ENCODE measurements at regions not wholly inside any gene's neighbourhood (a gene's known extent, or its start where the extent isn't known, plus 50 kb on each side); places are given as distances from the start of the nearest gene placed in this dataset.

GRCh38 chr20:50267041-50267865 is 76.6 kb downstream of the CEBPB start:
- no peak overlapping the region for H3K4me3 Mint-ChIP-seq
- ATAC-seq = no peak
- H3K4me1 Mint-ChIP-seq = peaks cover 18% of the 10 kb centered on the region
- no peaks in the 10 kb centered on the region for H3K36me3 Mint-ChIP-seq
- H3K9me3 Mint-ChIP-seq = no peaks in the 10 kb centered on the region
- DNase-seq (ENCODE audit: low spot score in 2 of 2) = no peak
- H3K27ac Mint-ChIP-seq = peak overlapping the region; percentile 77

GRCh38 chr20:50267866-50268219 is 77.2 kb downstream of the CEBPB start:
- H3K9me3 Mint-ChIP-seq = no peaks in the 10 kb centered on the region
- ATAC-seq = no peak
- DNase-seq (ENCODE audit: low spot score in 2 of 2) = no peak
- H3K4me1 Mint-ChIP-seq = peaks cover 18% of the 10 kb centered on the region
- H3K27ac Mint-ChIP-seq = peak overlapping the region; percentile 77
- no peaks in the 10 kb centered on the region for H3K36me3 Mint-ChIP-seq
- H3K4me3 Mint-ChIP-seq = no peak overlapping the region

- no peak overlapping the region for H3K27ac Mint-ChIP-seq
- H3K9me3 Mint-ChIP-seq = no peaks in the 10 kb centered on the region
- ATAC-seq = no peak
- H3K4me3 Mint-ChIP-seq = no peak overlapping the region
- H3K36me3 Mint-ChIP-seq = no peaks in the 10 kb centered on the region
- no peak for DNase-seq (ENCODE audit: low spot score in 2 of 2)
- H3K4me1 Mint-ChIP-seq = peaks cover 18% of the 10 kb centered on the region
Measured at GRCh38 chr20:50269091-50270033, 78.7 kb downstream of the CEBPB start.

GRCh38 chr20:50270034-50270395 is 79.4 kb downstream of the CEBPB start:
- H3K4me1 Mint-ChIP-seq = peaks cover 18% of the 10 kb centered on the region
- no peak for ATAC-seq
- no peak overlapping the region for H3K27ac Mint-ChIP-seq
- H3K4me3 Mint-ChIP-seq = no peak overlapping the region
- no peaks in the 10 kb centered on the region for H3K36me3 Mint-ChIP-seq
- H3K9me3 Mint-ChIP-seq = no peaks in the 10 kb centered on the region
- no peak for DNase-seq (ENCODE audit: low spot score in 2 of 2)

- Mint-ChIP-seq H3K9me3 (no peaks in the 10 kb centered on the region), H3K27ac (peak overlapping the region; percentile 34), H3K36me3 (no peaks in the 10 kb centered on the region), H3K4me1 (peaks cover 18% of the 10 kb centered on the region), H3K4me3 (no peak overlapping the region)
- ATAC-seq = no peak
- no peak for DNase-seq (ENCODE audit: low spot score in 2 of 2)
Measured at GRCh38 chr20:50270569-50270968, 79.9 kb downstream of the CEBPB start.

- ATAC-seq = no peak
Measured at GRCh38 chr20:50271176-50271575, 80.5 kb downstream of the CEBPB start.

GRCh38 chr20:50271612-50272011 is 81.0 kb downstream of the CEBPB start:
- Mint-ChIP-seq H3K4me3 (no peak overlapping the region), H3K36me3 (no peaks in the 10 kb centered on the region), H3K4me1 (peaks cover 18% of the 10 kb centered on the region), H3K9me3 (no peaks in the 10 kb centered on the region), H3K27ac (no peak overlapping the region)
- ATAC-seq = no peak
- no peak for DNase-seq (ENCODE audit: low spot score in 2 of 2)

More at GRCh38 chr20:50271176-50271575, 80.5 kb downstream of the CEBPB start:
- H3K9me3 Mint-ChIP-seq = no peaks in the 10 kb centered on the region
- peak overlapping the region; percentile 34 for H3K27ac Mint-ChIP-seq
- H3K36me3 Mint-ChIP-seq = no peaks in the 10 kb centered on the region
- peaks cover 18% of the 10 kb centered on the region for H3K4me1 Mint-ChIP-seq
- no peak overlapping the region for H3K4me3 Mint-ChIP-seq
- no peak for DNase-seq (ENCODE audit: low spot score in 2 of 2)

GRCh38 chr20:50272030-50272723 is 81.5 kb downstream of the CEBPB start:
- no peaks in the 10 kb centered on the region for H3K36me3 Mint-ChIP-seq
- H3K27ac Mint-ChIP-seq = peak overlapping the region; percentile 58
- no peak for ATAC-seq
- H3K9me3 Mint-ChIP-seq = no peaks in the 10 kb centered on the region
- no peak overlapping the region for H3K4me3 Mint-ChIP-seq
- no peak for DNase-seq (ENCODE audit: low spot score in 2 of 2)
- H3K4me1 Mint-ChIP-seq = peaks cover 18% of the 10 kb centered on the region

- Mint-ChIP-seq H3K4me1 (peaks cover 18% of the 10 kb centered on the region), H3K27ac (peak overlapping the region; percentile 58), H3K9me3 (no peaks in the 10 kb centered on the region), H3K4me3 (no peak overlapping the region), H3K36me3 (no peaks in the 10 kb centered on the region)
- DNase-seq (ENCODE audit: low spot score in 2 of 2) (no peak), ATAC-seq (no peak)
Measured at GRCh38 chr20:50272724-50273446, 82.3 kb downstream of the CEBPB start.

- H3K36me3 Mint-ChIP-seq = no peaks in the 10 kb centered on the region
- no peak overlapping the region for H3K4me3 Mint-ChIP-seq
- DNase-seq (ENCODE audit: low spot score in 2 of 2) = no peak
- no peaks in the 10 kb centered on the region for H3K9me3 Mint-ChIP-seq
- H3K27ac Mint-ChIP-seq = no peak overlapping the region
- no peak for ATAC-seq
- H3K4me1 Mint-ChIP-seq = peaks cover 18% of the 10 kb centered on the region
Measured at GRCh38 chr20:50273601-50274491, 83.2 kb downstream of the CEBPB start.

- Mint-ChIP-seq H3K4me3 (no peak overlapping the region), H3K36me3 (no peaks in the 10 kb centered on the region), H3K27ac (no peak overlapping the region), H3K9me3 (no peaks in the 10 kb centered on the region), H3K4me1 (peaks cover 18% of the 10 kb centered on the region)
- DNase-seq (ENCODE audit: low spot score in 2 of 2) (no peak), ATAC-seq (no peak)
Measured at GRCh38 chr20:50274570-50275430, 84.2 kb downstream of the CEBPB start.

- Mint-ChIP-seq H3K27ac (no peak overlapping the region), H3K36me3 (no peaks in the 10 kb centered on the region), H3K4me3 (no peak overlapping the region), H3K4me1 (peaks cover 3% of the 10 kb centered on the region), H3K9me3 (no peaks in the 10 kb centered on the region)
- no peak for DNase-seq (ENCODE audit: low spot score in 2 of 2)
- no peak for ATAC-seq
Measured at GRCh38 chr20:50276119-50277063, 85.8 kb downstream of the CEBPB start.

All from stimulated activated effector memory CD8-positive, alpha-beta T cell treated with anti-CD3 and anti-CD28 coated beads, Interleukin-12 subunit alpha, Interleukin-12 subunit beta, amount 100 ng/mL, for 72 hours (primary cell).